Neutrophil (primary cell): ENCODE measurements at regions not wholly inside any gene's neighbourhood (a gene's known extent, or its start where the extent isn't known, plus 50 kb on each side); places are given as distances from the start of the nearest gene placed in this dataset.

Experiments used
- H3K27ac ChIP-seq: fragments of 200-600 bp; sonication (generic); 2 replicates; pipeline ENCODE4 v1.5.1; 2016; ENCODE audit warnings: mild to moderate bottlenecking, moderate library complexity
- H3K27me3 ChIP-seq: fragments of 200-600 bp; sonication (generic); 2 replicates; pipeline ENCODE4 v1.6.0; 2016; ENCODE audit warnings: mild to moderate bottlenecking
- H3K36me3 ChIP-seq: fragments of 200-600 bp; sonication (generic); 2 replicates; pipeline ENCODE4 v1.5.1; 2017
- H3K4me1 ChIP-seq, 2 experiments: fragments of 200-600 bp in 1 of 2; sonication (generic) in 1 of 2; 1 replicate in 1 of 2; 2 replicates in 1 of 2; pipeline versions ENCODE4 v1.5.1 to v1.6.1; 2013 to 2016; ENCODE audit warnings: low read depth in 1 of 2, low read length in 1 of 2, mild to moderate bottlenecking in 1 of 2, moderate library complexity in 1 of 2; ENCODE audit not compliant: control insufficient read depth in 1 of 2, insufficient read depth in 1 of 2
- H3K4me3 ChIP-seq, 2 experiments: fragments of 200-600 bp in 1 of 2; sonication (generic) in 1 of 2; 1 replicate in 1 of 2; 2 replicates in 1 of 2; pipeline ENCODE4 v1.5.1; 2013 to 2016; ENCODE audit warnings: low read depth in 1 of 2, low read length in 1 of 2, mild to moderate bottlenecking in 1 of 2, moderate library complexity in 1 of 2
- H3K9me3 ChIP-seq: fragments of 200-600 bp; sonication (generic); 2 replicates; pipeline ENCODE4 v1.5.1; 2016
- CTCF ChIP-seq: fragments of 200-600 bp; sonication (generic); IDR thresholded peaks from 2 replicates; pipeline ENCODE4 v1.5.1; 2016; ENCODE audit warnings: antibody characterized with exemption

GRCh38 chr2:14340703-14341102 is 291.8 kb upstream of the LRATD1 start:
- no peak overlapping the region for H3K27ac ChIP-seq
- no peaks in the 10 kb centered on the region for H3K27me3 ChIP-seq
- no peaks in the 10 kb centered on the region for H3K4me1 ChIP-seq

GRCh38 chr2:14342313-14342712 is 290.2 kb upstream of the LRATD1 start:
- Histone ChIP-seq H3K36me3 (no peaks in the 10 kb centered on the region), H3K27me3 (no peaks in the 10 kb centered on the region), H3K27ac (no peak overlapping the region), H3K4me1 (no peaks in the 10 kb centered on the region), H3K4me3 (no peak overlapping the region), H3K9me3 (no peaks in the 10 kb centered on the region)
- no peak for TF ChIP-seq CTCF

More at GRCh38 chr2:14340703-14341102, 291.8 kb upstream of the LRATD1 start:
- H3K4me3 ChIP-seq = no peak overlapping the region
- TF ChIP-seq CTCF = no peak
- no peaks in the 10 kb centered on the region for H3K9me3 ChIP-seq
- H3K36me3 ChIP-seq = no peaks in the 10 kb centered on the region

- no peaks in the 10 kb centered on the region for H3K9me3 ChIP-seq
- H3K36me3 ChIP-seq = no peaks in the 10 kb centered on the region
- H3K27ac ChIP-seq = no peak overlapping the region
- no peak for TF ChIP-seq CTCF
- H3K27me3 ChIP-seq = no peaks in the 10 kb centered on the region
- no peak overlapping the region for H3K4me3 ChIP-seq
- H3K4me1 ChIP-seq = no peaks in the 10 kb centered on the region
Measured at GRCh38 chr2:14344355-14344754, 288.2 kb upstream of the LRATD1 start.

GRCh38 chr2:14348247-14348646 is 284.3 kb upstream of the LRATD1 start:
- Histone ChIP-seq H3K36me3 (no peaks in the 10 kb centered on the region), H3K27me3 (no peaks in the 10 kb centered on the region), H3K4me3 (no peak overlapping the region), H3K9me3 (no peaks in the 10 kb centered on the region), H3K27ac (no peak overlapping the region), H3K4me1 (no peaks in the 10 kb centered on the region)
- no peak for TF ChIP-seq CTCF

GRCh38 chr2:14350856-14351255 is 281.7 kb upstream of the LRATD1 start:
- Histone ChIP-seq H3K4me3 (no peak overlapping the region), H3K27ac (no peak overlapping the region), H3K9me3 (no peaks in the 10 kb centered on the region), H3K27me3 (no peaks in the 10 kb centered on the region), H3K36me3 (no peaks in the 10 kb centered on the region), H3K4me1 (no peaks in the 10 kb centered on the region)
- no peak for TF ChIP-seq CTCF

- H3K9me3 ChIP-seq = no peaks in the 10 kb centered on the region
- no peak overlapping the region for H3K27ac ChIP-seq
- H3K4me3 ChIP-seq = no peak overlapping the region
- no peak for TF ChIP-seq CTCF
- no peaks in the 10 kb centered on the region for H3K36me3 ChIP-seq
- H3K27me3 ChIP-seq = no peaks in the 10 kb centered on the region
- H3K4me1 ChIP-seq = no peaks in the 10 kb centered on the region
Measured at GRCh38 chr2:14352067-14352466, 280.4 kb upstream of the LRATD1 start.
